ENCODE measurements at regions not wholly inside any gene's neighbourhood (a gene's known extent, or its start where the extent isn't known, plus 50 kb on each side); places are given as distances from the start of the nearest gene placed in this dataset.

GRCh38 chr11:91188484-91188883 lies 965.6 kb upstream of the CHORDC1 start:
- Histone ChIP-seq H3K36me3 (ENCODE audit: control insufficient read depth in 2 of 2, extremely low read depth in 1 of 2, insufficient read depth in 2 of 2, low read length in 2 of 2) (no peaks in the 10 kb centered on the region), H3K27me3 (ENCODE audit: control insufficient read depth in 2 of 2, insufficient read depth in 2 of 2, low read length in 2 of 2) (no peaks in the 10 kb centered on the region), H3K9ac (replicated peaks; ENCODE audit: extremely low read depth, insufficient read depth, low read length) (no peak overlapping the region), H3K9me3 (replicated peaks; ENCODE audit: control insufficient read depth, insufficient read depth, low read length) (no peaks in the 10 kb centered on the region), H3K79me2 (ENCODE audit: control insufficient read depth, insufficient read depth, low read length) (no peaks in the 10 kb centered on the region), H3K4me3 (replicated peaks in 1 of 3; ENCODE audit: insufficient read depth in 1 of 3, low read depth in 1 of 3, low read length in 3 of 3) (no peak overlapping the region), H3K4me2 (ENCODE audit: insufficient read depth, low read length) (no peak overlapping the region), H2AFZ (ENCODE audit: low read depth, low read length) (no peak overlapping the region), H3K27ac (ENCODE audit: insufficient read depth, low read depth, low read length) (no peak overlapping the region), H4K20me1 (replicated peaks; ENCODE audit: control insufficient read depth, extremely low read depth, insufficient read depth, low read length) (no peaks in the 10 kb centered on the region), H3K9me1 (replicated peaks; ENCODE audit: control insufficient read depth, extremely low read depth, insufficient read depth, low read length) (no peaks in the 10 kb centered on the region), H3K4me1 (ENCODE audit: control insufficient read depth, extremely low read depth, insufficient read depth, low read length) (no peaks in the 10 kb centered on the region)
- FAIRE-seq (no peak), DNase-seq (ENCODE audit: low read depth, low spot score) (no peak)
- POLR2A ChIA-PET, result no interaction called here
- intact Hi-C loops (cut with micrococcal nuclease), result no loop called here
- no TSS peak for BruUV-seq (replicated peaks)
- CTCF ChIA-PET, result no interaction called here
- dilution Hi-C loops (cut with MboI; ENCODE audit: extremely low pct_ligation_motif_present, low sequenced_read_pairs), result no loop called here
- TF ChIP-seq POLR2A (IDR thresholded peaks at IDR 0.05; ENCODE audit: low read depth, low read length) (no peak), MYC (IDR thresholded peaks at IDR 0.05; ENCODE audit: low read depth, low read length) (no peak), GATA2 (IDR thresholded peaks at IDR 0.05; ENCODE audit: insufficient read depth, insufficient read length, low read depth, low read length) (no peak), EZH2 (IDR thresholded peaks at IDR 0.05; ENCODE audit: borderline replicate concordance, low read depth, low read length, severe bottlenecking) (no peak), JUN (IDR thresholded peaks at IDR 0.05; ENCODE audit: borderline replicate concordance, insufficient read depth, insufficient read length, low read depth) (no peak)
- TF ChIP-seq, protein P1, sequence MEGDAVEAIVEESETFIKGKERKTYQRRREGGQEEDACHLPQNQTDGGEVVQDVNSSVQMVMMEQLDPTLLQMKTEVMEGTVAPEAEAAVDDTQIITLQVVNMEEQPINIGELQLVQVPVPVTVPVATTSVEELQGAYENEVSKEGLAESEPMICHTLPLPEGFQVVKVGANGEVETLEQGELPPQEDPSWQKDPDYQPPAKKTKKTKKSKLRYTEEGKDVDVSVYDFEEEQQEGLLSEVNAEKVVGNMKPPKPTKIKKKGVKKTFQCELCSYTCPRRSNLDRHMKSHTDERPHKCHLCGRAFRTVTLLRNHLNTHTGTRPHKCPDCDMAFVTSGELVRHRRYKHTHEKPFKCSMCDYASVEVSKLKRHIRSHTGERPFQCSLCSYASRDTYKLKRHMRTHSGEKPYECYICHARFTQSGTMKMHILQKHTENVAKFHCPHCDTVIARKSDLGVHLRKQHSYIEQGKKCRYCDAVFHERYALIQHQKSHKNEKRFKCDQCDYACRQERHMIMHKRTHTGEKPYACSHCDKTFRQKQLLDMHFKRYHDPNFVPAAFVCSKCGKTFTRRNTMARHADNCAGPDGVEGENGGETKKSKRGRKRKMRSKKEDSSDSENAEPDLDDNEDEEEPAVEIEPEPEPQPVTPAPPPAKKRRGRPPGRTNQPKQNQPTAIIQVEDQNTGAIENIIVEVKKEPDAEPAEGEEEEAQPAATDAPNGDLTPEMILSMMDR (IDR thresholded peaks at IDR 0.05; ENCODE audit: extremely low read depth in 1 of 2, insufficient read depth in 1 of 2, low read depth in 1 of 2, low read length in 2 of 2), result no peak

- no peak overlapping the region for H3K4me2 ChIP-seq (ENCODE audit: insufficient read depth, low read length)
- CTCF ChIA-PET, result no interaction called here
- intact Hi-C loops (cut with micrococcal nuclease) (no loop called here), dilution Hi-C loops (cut with MboI; ENCODE audit: extremely low pct_ligation_motif_present, low sequenced_read_pairs) (no loop called here)
- H3K9me3 ChIP-seq (replicated peaks; ENCODE audit: control insufficient read depth, insufficient read depth, low read length), result no peaks in the 10 kb centered on the region
- BruUV-seq (replicated peaks), result no TSS peak
- no peak overlapping the region for H2AFZ ChIP-seq (ENCODE audit: low read depth, low read length)
- no peaks in the 10 kb centered on the region for H3K79me2 ChIP-seq (ENCODE audit: control insufficient read depth, insufficient read depth, low read length)
- no peaks in the 10 kb centered on the region for H3K9me1 ChIP-seq (replicated peaks; ENCODE audit: control insufficient read depth, extremely low read depth, insufficient read depth, low read length)
- H4K20me1 ChIP-seq (replicated peaks; ENCODE audit: control insufficient read depth, extremely low read depth, insufficient read depth, low read length), result no peaks in the 10 kb centered on the region
- no peak for FAIRE-seq
- H3K27me3 ChIP-seq (ENCODE audit: control insufficient read depth in 2 of 2, insufficient read depth in 2 of 2, low read length in 2 of 2), result no peaks in the 10 kb centered on the region
- H3K9ac ChIP-seq (replicated peaks; ENCODE audit: extremely low read depth, insufficient read depth, low read length), result no peak overlapping the region
- H3K4me3 ChIP-seq (replicated peaks in 1 of 3; ENCODE audit: insufficient read depth in 1 of 3, low read depth in 1 of 3, low read length in 3 of 3), result no peak overlapping the region
- DNase-seq (ENCODE audit: low read depth, low spot score), result no peak
- H3K36me3 ChIP-seq (ENCODE audit: control insufficient read depth in 2 of 2, extremely low read depth in 1 of 2, insufficient read depth in 2 of 2, low read length in 2 of 2), result no peaks in the 10 kb centered on the region
- POLR2A ChIA-PET, result no interaction called here
- TF ChIP-seq FOS (IDR thresholded peaks at IDR 0.05; ENCODE audit: borderline replicate concordance, insufficient read depth, low read length) (no peak), JUN (IDR thresholded peaks at IDR 0.05; ENCODE audit: borderline replicate concordance, insufficient read depth, insufficient read length, low read depth) (no peak), MYC (IDR thresholded peaks at IDR 0.05; ENCODE audit: low read depth, low read length) (no peak), POLR2A (IDR thresholded peaks at IDR 0.05; ENCODE audit: low read depth, low read length) (no peak), POLR2AphosphoS5 (IDR thresholded peaks at IDR 0.05; ENCODE audit: insufficient read depth, low read depth, low read length) (no peak), GATA2 (IDR thresholded peaks at IDR 0.05; ENCODE audit: insufficient read depth, insufficient read length, low read depth, low read length) (no peak), EZH2 (IDR thresholded peaks at IDR 0.05; ENCODE audit: borderline replicate concordance, low read depth, low read length, severe bottlenecking) (no peak)
- TF ChIP-seq, protein P2, sequence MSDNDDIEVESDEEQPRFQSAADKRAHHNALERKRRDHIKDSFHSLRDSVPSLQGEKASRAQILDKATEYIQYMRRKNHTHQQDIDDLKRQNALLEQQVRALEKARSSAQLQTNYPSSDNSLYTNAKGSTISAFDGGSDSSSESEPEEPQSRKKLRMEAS (IDR thresholded peaks at IDR 0.05; ENCODE audit: insufficient read depth, insufficient read length), result no peak
- TF ChIP-seq, protein P1 (IDR thresholded peaks at IDR 0.05; ENCODE audit: extremely low read depth in 1 of 2, insufficient read depth in 1 of 2, low read depth in 1 of 2, low read length in 2 of 2), result no peak
- no peak overlapping the region for H3K27ac ChIP-seq (ENCODE audit: insufficient read depth, low read depth, low read length)
- H3K4me1 ChIP-seq (ENCODE audit: control insufficient read depth, extremely low read depth, insufficient read depth, low read length), result no peaks in the 10 kb centered on the region
Measured at GRCh38 chr11:91187314-91187713, 964.5 kb upstream of the CHORDC1 start.

All from endothelial cell of umbilical vein (primary cell).